Endothelial cell of umbilical vein (primary cell): ENCODE measurements at regions not wholly inside any gene's neighbourhood (a gene's known extent, or its start where the extent isn't known, plus 50 kb on each side); places are given as distances from the start of the nearest gene placed in this dataset.

Source experiments
- BruUV-seq: library from RNA; stranded (reverse); fragments of 400-500 nt; replicated peaks from 2 replicates; lab custom pipeline; 2021; lab: Mats Ljungman, UMichigan
- CTCF ChIA-PET: fragments of 300-600, 350-600 bp; sonication (Branson Sonifier 250); formaldehyde crosslinking; loops from one replicate; lab custom pipeline; 2021; ENCODE audit warnings: antibody characterized with exemption, inconsistent platforms; lab: Charles Lee
- POLR2A ChIA-PET: fragments of 300-600, 350-600 bp; sonication (Branson Sonifier 250); formaldehyde crosslinking; loops from one replicate; lab custom pipeline; 2021; ENCODE audit warnings: antibody characterized with exemption, inconsistent platforms; lab: Charles Lee
- DNase-seq: peaks from one replicate; pipeline ENCODE4 v3.0.0-alpha.2; 2011; ENCODE audit warnings: low read depth, low spot score
- FAIRE-seq: peaks from 2 replicates; lab custom pipeline; 2011; peaks lifted over from hg19 to GRCh38; lab: Jason Lieb, UNC
- H2AFZ ChIP-seq: 2 replicates; pipeline ENCODE4 v1.6.0; 2012; ENCODE audit warnings: low read depth, low read length, control low read depth, inconsistent platforms
- H3K27ac ChIP-seq: 2 replicates; pipeline ENCODE4 v1.5.1; 2011; ENCODE audit warnings: low read depth, mild to moderate bottlenecking, control low read depth, low read length, moderate library complexity; ENCODE audit not compliant: insufficient read depth
- H3K27me3 ChIP-seq, 2 experiments: 2 replicates each; pipeline versions ENCODE4 v1.6.0 to v1.6.1; 2011; ENCODE audit warnings: low read length in 2 of 2, mixed read lengths in 1 of 2; ENCODE audit not compliant: control insufficient read depth in 2 of 2, insufficient read depth in 2 of 2
- H3K36me3 ChIP-seq, 2 experiments: 2 replicates in 1 of 2; 3 replicates in 1 of 2; pipeline ENCODE4 v1.5.1; 2011; ENCODE audit warnings: low read length in 2 of 2, mild to moderate bottlenecking in 1 of 2, moderate library complexity in 1 of 2; ENCODE audit not compliant: control insufficient read depth in 2 of 2, insufficient read depth in 2 of 2; ENCODE audit errors: extremely low read depth in 1 of 2
- H3K4me1 ChIP-seq: 3 replicates; pipeline ENCODE4 v1.5.1; 2011; ENCODE audit warnings: mild to moderate bottlenecking, low read length; ENCODE audit not compliant: control insufficient read depth, insufficient read depth; ENCODE audit errors: extremely low read depth
- H3K4me2 ChIP-seq: 2 replicates; pipeline ENCODE4 v1.6.1; 2011; ENCODE audit warnings: low read length, control low read depth, mixed read lengths; ENCODE audit not compliant: insufficient read depth
- H3K4me3 ChIP-seq, 3 experiments: fragments of 200-600 bp in 1 of 3; sonication (generic), shearing (Covaris generic) in 1 of 3; replicated peaks in 1 of 3; 2 replicates each; pipeline ENCODE4 v1.5.1; 2011 to 2016; ENCODE audit warnings: control low read depth in 3 of 3, low read length in 3 of 3, mild to moderate bottlenecking in 2 of 3, inconsistent platforms in 1 of 3, low read depth in 1 of 3, moderate library complexity in 1 of 3; ENCODE audit not compliant: insufficient read depth in 1 of 3
- H3K79me2 ChIP-seq: 2 replicates; pipeline ENCODE4 v1.6.0; 2012; ENCODE audit warnings: low read length, inconsistent platforms; ENCODE audit not compliant: control insufficient read depth, insufficient read depth
- H3K9ac ChIP-seq: replicated peaks from 2 replicates; pipeline ENCODE3; 2011; ENCODE audit warnings: low read length, control low read depth; ENCODE audit not compliant: insufficient read depth; ENCODE audit errors: extremely low read depth
- H3K9me1 ChIP-seq: replicated peaks from 3 replicates; pipeline ENCODE4 v1.6.0; 2011; ENCODE audit warnings: mild to moderate bottlenecking, low read length; ENCODE audit not compliant: control insufficient read depth, insufficient read depth; ENCODE audit errors: extremely low read depth
- H3K9me3 ChIP-seq: replicated peaks from 2 replicates; pipeline ENCODE4 v1.5.1; 2012; ENCODE audit warnings: low read length, inconsistent platforms; ENCODE audit not compliant: control insufficient read depth, insufficient read depth
- H4K20me1 ChIP-seq: replicated peaks from 2 replicates; pipeline ENCODE3; 2011; ENCODE audit warnings: mild to moderate bottlenecking, low read length; ENCODE audit not compliant: control insufficient read depth, insufficient read depth; ENCODE audit errors: extremely low read depth
- CTCF ChIP-seq, 2 donors: IDR thresholded peaks; 1 replicate in 1 of 2; 2 replicates in 1 of 2; pipeline ENCODE4 v1.5.1; 2011; ENCODE audit warnings: low read length in 2 of 2, mild to moderate bottlenecking in 2 of 2, moderate library complexity in 2 of 2, control low read depth in 1 of 2, inconsistent platforms in 1 of 2, low read depth in 1 of 2; ENCODE audit not compliant: insufficient read depth in 1 of 2; ENCODE audit errors: extremely low read depth in 1 of 2
- EZH2 ChIP-seq: IDR thresholded peaks from 2 replicates; pipeline ENCODE4 v1.6.1; 2012; ENCODE audit warnings: borderline replicate concordance, low read depth, mild to moderate bottlenecking, moderate library complexity, low read length, inconsistent platforms; ENCODE audit not compliant: severe bottlenecking
- FOS ChIP-seq: IDR thresholded peaks from 2 replicates; pipeline ENCODE4 v1.6.1; 2011; ENCODE audit warnings: mild to moderate bottlenecking, low read length, moderate library complexity, borderline replicate concordance; ENCODE audit not compliant: insufficient read depth
- GATA2 ChIP-seq: IDR thresholded peaks from 2 replicates; pipeline ENCODE4 v1.7.0; 2011; ENCODE audit warnings: low read depth, mild to moderate bottlenecking, moderate library complexity, mixed read lengths, low read length; ENCODE audit not compliant: insufficient read length, insufficient read depth
- JUN ChIP-seq: IDR thresholded peaks from 2 replicates; pipeline ENCODE4 v1.6.1; 2011; ENCODE audit warnings: borderline replicate concordance, low read depth; ENCODE audit not compliant: insufficient read length, insufficient read depth
- MAX ChIP-seq: IDR thresholded peaks from 2 replicates; pipeline ENCODE4 v1.6.1; 2011; ENCODE audit not compliant: insufficient read depth, insufficient read length
- MYC ChIP-seq: IDR thresholded peaks from one replicate; pipeline ENCODE4 v1.6.1; 2011; ENCODE audit warnings: mild to moderate bottlenecking, low read depth, low read length
- POLR2A ChIP-seq: IDR thresholded peaks from 2 replicates; pipeline ENCODE4 v1.6.1; 2012; ENCODE audit warnings: low read depth, mild to moderate bottlenecking, control low read depth, low read length
- POLR2AphosphoS5 ChIP-seq: IDR thresholded peaks from 2 replicates; pipeline ENCODE4 v1.6.1; 2012; ENCODE audit warnings: low read depth, mild to moderate bottlenecking, control low read depth, low read length, moderate library complexity; ENCODE audit not compliant: insufficient read depth
- dilution Hi-C: fragments of 300-500 bp; cut with MboI; formaldehyde crosslinking; loops from one replicate; pipeline ENCODE4 v1.15.0; 2019; ENCODE audit warnings: low sequenced_read_pairs; ENCODE audit not compliant: extremely low pct_ligation_motif_present
- intact Hi-C: fragments of 100-400 bp; cut with micrococcal nuclease; formaldehyde crosslinking; loops from one replicate; pipeline ENCODE4 v1.10.0; 2022

GRCh38 chr2:52498077-52498750 lies 1269.4 kb upstream of the CHAC2 start:
- H3K4me2 ChIP-seq, result no peak overlapping the region
- no peaks in the 10 kb centered on the region for H3K9me3 ChIP-seq
- H2AFZ ChIP-seq, result no peak overlapping the region
- CTCF ChIA-PET, result no interaction called here
- TF ChIP-seq CTCF (IDR thresholded peaks at IDR 0.05; ENCODE audit: extremely low read depth in 1 of 2, insufficient read depth in 1 of 2, low read depth in 1 of 2, low read length in 2 of 2), result no peak
- TF ChIP-seq MYC, result no peak
- TF ChIP-seq MAX, result no peak
- no peak for TF ChIP-seq GATA2
- TF ChIP-seq POLR2A, result no peak
- TF ChIP-seq POLR2AphosphoS5, result no peak
- no peak for TF ChIP-seq FOS
- no peak for TF ChIP-seq EZH2
- TF ChIP-seq JUN, result no peak
- H3K4me1 ChIP-seq, result no peaks in the 10 kb centered on the region
- H3K9me1 ChIP-seq, result no peaks in the 10 kb centered on the region
- no peak overlapping the region for H3K27ac ChIP-seq
- DNase-seq (no peak), FAIRE-seq (no peak)
- no peak overlapping the region for H3K4me3 ChIP-seq
- no peak overlapping the region for H3K9ac ChIP-seq
- no TSS peak for BruUV-seq
- no peaks in the 10 kb centered on the region for H3K79me2 ChIP-seq
- intact Hi-C loops, result no loop called here
- POLR2A ChIA-PET, result no interaction called here
- H3K36me3 ChIP-seq, result no peaks in the 10 kb centered on the region
- no peaks in the 10 kb centered on the region for H4K20me1 ChIP-seq
- H3K27me3 ChIP-seq, result no peaks in the 10 kb centered on the region
- dilution Hi-C loops, result no loop called here
